GM12878 (cell line): ENCODE measurements at regions not wholly inside any gene's neighbourhood (a gene's known extent, or its start where the extent isn't known, plus 50 kb on each side); places are given as distances from the start of the nearest gene placed in this dataset.

Source experiments
- ATAC-seq: fragments of 200-7000 bp; cut with Tn5 transposase; 3 replicates; pipeline ENCODE4 v1.9.1; 2020; ENCODE audit warnings: mild to moderate bottlenecking, moderate library complexity
- BruUV-seq: library from RNA; stranded (reverse); fragments of 400-500 nt; replicated peaks from 2 replicates; lab custom pipeline; 2021; lab: Mats Ljungman, UMichigan
- CTCF ChIA-PET: fragments of 300-600 bp; sonication (Branson Sonifier 250); formaldehyde crosslinking; extraction: SDS; loops from one replicate; lab custom pipeline; 2021; ENCODE audit warnings: inconsistent platforms; lab: Yijun Ruan, JAX
- POLR2A ChIA-PET: fragments of 350-600 bp; formaldehyde crosslinking; extraction: SDS; loops from one replicate; lab custom pipeline; 2021; ENCODE audit warnings: inconsistent platforms; lab: Charles Lee
- RAD21 ChIA-PET: fragments of 300-600 bp; sonication (Branson Sonifier 250); formaldehyde crosslinking; loops from one replicate; lab custom pipeline; 2023; ENCODE audit warnings: antibody characterized with exemption; ENCODE audit not compliant: unreplicated experiment; lab: Charles Lee
- SMC1A ChIA-PET: fragments of 300-600 bp; sonication (Branson Sonifier 250); formaldehyde crosslinking; loops from one replicate; lab custom pipeline; 2023; ENCODE audit not compliant: unreplicated experiment, uncharacterized antibody; lab: Charles Lee
- DNase-seq: peaks from one replicate; pipeline ENCODE4 v3.0.0-alpha.2; 2011; ENCODE audit warnings: low read depth, low spot score
- FAIRE-seq: peaks from 3 replicates; lab custom pipeline; 2011; peaks lifted over from hg19 to GRCh38; lab: Jason Lieb, UNC
- H2AFZ ChIP-seq: 2 replicates; pipeline ENCODE4 v1.6.0; 2011; ENCODE audit warnings: low read depth, low read length, control low read depth; ENCODE audit not compliant: control insufficient read depth
- H3K27ac ChIP-seq: 2 replicates; pipeline ENCODE4 v1.5.1; 2011; ENCODE audit warnings: control low read depth; ENCODE audit not compliant: control insufficient read depth, insufficient read depth
- H3K27me3 ChIP-seq, 2 experiments: replicated peaks in 1 of 2; 2 replicates each; pipeline versions ENCODE4 v1.6.0 to v1.6.1; 2011; ENCODE audit warnings: low read length in 1 of 2; ENCODE audit not compliant: control insufficient read depth in 2 of 2, insufficient read depth in 2 of 2
- H3K36me3 ChIP-seq, 2 experiments: 2 replicates each; pipeline ENCODE4 v1.5.1; 2011; ENCODE audit warnings: low read length in 1 of 2; ENCODE audit not compliant: control insufficient read depth in 2 of 2, insufficient read depth in 2 of 2
- H3K4me1 ChIP-seq: 2 replicates; pipeline ENCODE4 v1.6.1; 2011; ENCODE audit warnings: mild to moderate bottlenecking, low read length, moderate library complexity, mixed read lengths; ENCODE audit not compliant: control insufficient read depth, insufficient read depth
- H3K4me2 ChIP-seq: 2 replicates; pipeline ENCODE4 v1.6.0; 2011; ENCODE audit warnings: control low read depth; ENCODE audit not compliant: control insufficient read depth, insufficient read depth
- H3K4me3 ChIP-seq: fragments of 200-600 bp; sonication (generic); 2 replicates; pipeline ENCODE4 v1.5.1; 2016
- H3K79me2 ChIP-seq: 2 replicates; pipeline ENCODE4 v1.6.0; 2011; ENCODE audit warnings: low read length; ENCODE audit not compliant: control insufficient read depth, insufficient read depth
- H3K9ac ChIP-seq: 2 replicates; pipeline ENCODE4 v1.8.0; 2011; ENCODE audit warnings: low read length, control low read depth, mixed read lengths; ENCODE audit not compliant: control insufficient read depth, insufficient read depth
- H3K9me3 ChIP-seq: replicated peaks from 3 replicates; pipeline ENCODE4 v1.5.1; 2011; ENCODE audit warnings: mild to moderate bottlenecking, low read length; ENCODE audit not compliant: control insufficient read depth, insufficient read depth
- H4K20me1 ChIP-seq: 2 replicates; pipeline ENCODE4 v1.6.0; 2011; ENCODE audit not compliant: control insufficient read depth, insufficient read depth
- ATF2 ChIP-seq: IDR thresholded peaks from 2 replicates; pipeline ENCODE4 v1.6.1; 2012; ENCODE audit warnings: low read length, inconsistent platforms
- ATF7 ChIP-seq: fragments of 450-650 bp; IDR thresholded peaks from 2 replicates; pipeline ENCODE4 v1.6.1; 2016; ENCODE audit warnings: low read depth, mild to moderate bottlenecking
- CBX5 ChIP-seq: sonication (generic); IDR thresholded peaks from 2 replicates; pipeline ENCODE4 v1.6.1; 2016; ENCODE audit warnings: low read depth, moderate library complexity, mild to moderate bottlenecking, inconsistent platforms
- PBX3 ChIP-seq: IDR thresholded peaks from 2 replicates; pipeline ENCODE4 v1.6.1; 2011; ENCODE audit warnings: mild to moderate bottlenecking, low read depth, low read length, moderate library complexity; ENCODE audit not compliant: insufficient replicate concordance
- WGBS: methylation state at CpG from one replicate; pipeline ENCODE4 v1.1.6; 2016; ENCODE audit warnings: low lambda C conversion rate; ENCODE audit not compliant: insufficient replicate concordance, insufficient coverage; ENCODE audit errors: missing lambda C conversion rate; 5-methylcytosine and 5-hydroxymethylcytosine counted together
- in situ Hi-C: fragments of 300-500 bp; cut with MboI; formaldehyde crosslinking; loops from 9 replicates; pipeline ENCODE4 v1.14.3; 2018; ENCODE audit warnings: mixed read lengths
- intact Hi-C: fragments of 100-400 bp; cut with micrococcal nuclease; formaldehyde crosslinking; loops from one replicate; pipeline ENCODE4 v1.14.2; 2022; ENCODE audit not compliant: unreplicated experiment

- TF ChIP-seq ATF2 (no peak), CBX5 (no peak)
Observed at GRCh38 chr3:176583956-176584355, 613.3 kb downstream of the TBL1XR1 start (continued).

GRCh38 chr3:176581589-176581988 lies 615.7 kb downstream of the TBL1XR1 start:
- CTCF ChIA-PET, result no interaction called here
- no peaks in the 10 kb centered on the region for H3K4me1 ChIP-seq
- no peaks in the 10 kb centered on the region for H3K27me3 ChIP-seq
- WGBS, result 0% methylated on average over 1 of the region's 1 CpG
- BruUV-seq, result no TSS peak
- POLR2A ChIA-PET, result no interaction called here
- H3K9ac ChIP-seq, result no peak overlapping the region
- no peak overlapping the region for H2AFZ ChIP-seq
- H3K4me2 ChIP-seq, result no peak overlapping the region
- no peak overlapping the region for H3K4me3 ChIP-seq
- in situ Hi-C loops, result no loop called here
- H3K27ac ChIP-seq, result no peak overlapping the region
- ATAC-seq, result peak; percentile 71
- SMC1A ChIA-PET, result no interaction called here
- no peak for FAIRE-seq
- no peaks in the 10 kb centered on the region for H4K20me1 ChIP-seq
- H3K79me2 ChIP-seq, result no peaks in the 10 kb centered on the region
- TF ChIP-seq ATF7 (peak; percentile 30; the same call in 1 of the 2 replicates), PBX3 (no peak)
- H3K9me3 ChIP-seq, result no peaks in the 10 kb centered on the region
- no peaks in the 10 kb centered on the region for H3K36me3 ChIP-seq
- no peak for DNase-seq
- intact Hi-C loops, result no loop called here
- RAD21 ChIA-PET, result no interaction called here
